CD8-positive, alpha-beta memory T cell (primary cell): ENCODE measurements at regions not wholly inside any gene's neighbourhood (a gene's known extent, or its start where the extent isn't known, plus 50 kb on each side); places are given as distances from the start of the nearest gene placed in this dataset.
"Not testable (repeated sequence)": the region's sequence is repeated elsewhere in the genome, so short reads cannot be mapped to it uniquely, and the experiment has no call there.

Experiments used
- CTCF ChIA-PET: fragments of 350-600 bp; sonication (Branson Sonifier 250); formaldehyde crosslinking; loops from one replicate; lab custom pipeline; 2021; ENCODE audit warnings: antibody characterized with exemption; lab: Charles Lee
- POLR2A ChIA-PET: fragments of 350-600 bp; sonication (Branson Sonifier 250); formaldehyde crosslinking; loops from one replicate; lab custom pipeline; 2021; ENCODE audit warnings: antibody characterized with exemption; lab: Charles Lee
- DNase-seq, 5 donors: peaks; one replicate each; pipeline versions ENCODE4 v3.0.0 to v3.0.0-alpha.2; 2020 to 2022; ENCODE audit warnings: mixed read lengths in 1 of 5
- H3K27ac ChIP-seq: one replicate; pipeline ENCODE4 v1.7.0; 2013; ENCODE audit warnings: low read depth, mild to moderate bottlenecking, low read length, moderate library complexity
- H3K27me3 ChIP-seq: 2 replicates; pipeline ENCODE4 v1.7.0; 2013; ENCODE audit warnings: low read length, mild to moderate bottlenecking; ENCODE audit not compliant: insufficient read depth, poor library complexity, severe bottlenecking
- H3K36me3 ChIP-seq: 2 replicates; pipeline ENCODE4 v1.7.0; 2013; ENCODE audit warnings: mild to moderate bottlenecking, low read length, moderate library complexity; ENCODE audit not compliant: insufficient read depth
- H3K4me1 ChIP-seq: 2 replicates; pipeline ENCODE4 v1.7.0; 2013; ENCODE audit warnings: mild to moderate bottlenecking, low read length, moderate library complexity; ENCODE audit not compliant: insufficient read depth
- H3K4me3 ChIP-seq: 2 replicates; pipeline ENCODE4 v1.7.0; 2013; ENCODE audit warnings: mild to moderate bottlenecking, low read length
- H3K9me3 ChIP-seq: 2 replicates; pipeline ENCODE4 v1.7.0; 2013; ENCODE audit warnings: mild to moderate bottlenecking, low read length
- H3K27ac Mint-ChIP-seq, 8 donors: one replicate each; pipeline ENCODE4 v1.8.0; 2020 to 2021; ENCODE audit warnings: mixed read lengths in 8 of 8, mild to moderate bottlenecking in 6 of 8, inconsistent platforms in 3 of 8, moderate library complexity in 3 of 8
- H3K27me3 Mint-ChIP-seq, 2 donors: one replicate each; pipeline ENCODE4 v1.8.0; 2020 to 2021; ENCODE audit warnings: mixed read lengths in 2 of 2, mild to moderate bottlenecking in 1 of 2, moderate library complexity in 1 of 2
- H3K36me3 Mint-ChIP-seq, 3 donors: one replicate each; pipeline ENCODE4 v1.8.0; 2020 to 2021; ENCODE audit warnings: mixed read lengths in 3 of 3, inconsistent platforms in 1 of 3, mild to moderate bottlenecking in 1 of 3
- H3K4me1 Mint-ChIP-seq, 3 donors: one replicate each; pipeline ENCODE4 v1.8.0; 2020 to 2021; ENCODE audit warnings: mixed read lengths in 3 of 3, inconsistent platforms in 1 of 3, mild to moderate bottlenecking in 1 of 3
- H3K4me3 Mint-ChIP-seq, 7 donors: one replicate each; pipeline ENCODE4 v1.8.0; 2020 to 2021; ENCODE audit warnings: mixed read lengths in 7 of 7, mild to moderate bottlenecking in 6 of 7, moderate library complexity in 4 of 7, inconsistent platforms in 2 of 7
- H3K9me3 Mint-ChIP-seq, 5 donors: one replicate each; pipeline ENCODE4 v1.8.0; 2020 to 2022; ENCODE audit warnings: mixed read lengths in 5 of 5, mild to moderate bottlenecking in 3 of 5, moderate library complexity in 2 of 5, inconsistent platforms in 1 of 5

- H3K36me3 ChIP-seq, H3K27me3 Mint-ChIP-seq, H3K27ac Mint-ChIP-seq, H3K4me3 Mint-ChIP-seq, H3K4me3 ChIP-seq, H3K4me1 ChIP-seq, POLR2A ChIA-PET, DNase-seq, CTCF ChIA-PET, H3K36me3 Mint-ChIP-seq, H3K9me3 ChIP-seq, H3K27ac ChIP-seq, H3K27me3 ChIP-seq, H3K4me1 Mint-ChIP-seq: not testable (repeated sequence)
- peaks cover 0 to 22% (median 3%) of the 10 kb centered on the region in 5 donors for H3K9me3 Mint-ChIP-seq
Observed at GRCh38 chr7:49507206-49507605, 266.2 kb upstream of the VWC2 start.

- H3K27me3 Mint-ChIP-seq: no peaks in the 10 kb centered on the region
- Histone ChIP-seq H3K9me3 (no peaks in the 10 kb centered on the region), H3K27ac (no peak overlapping the region), H3K4me1 (no peaks in the 10 kb centered on the region), H3K36me3 (no peaks in the 10 kb centered on the region), H3K27me3 (no peaks in the 10 kb centered on the region), H3K4me3 (no peak overlapping the region)
- no peaks in the 10 kb centered on the region for H3K4me1 Mint-ChIP-seq
- POLR2A ChIA-PET: no interaction called here
- peaks cover 2 to 11% (median 5%) of the 10 kb centered on the region in 5 donors for H3K9me3 Mint-ChIP-seq
- no peak overlapping the region for H3K4me3 Mint-ChIP-seq
- DNase-seq: no peak
- no peak overlapping the region for H3K27ac Mint-ChIP-seq
- CTCF ChIA-PET: no interaction called here
- H3K36me3 Mint-ChIP-seq: no peaks in the 10 kb centered on the region
Observed at GRCh38 chr7:49513911-49514310, 259.5 kb upstream of the VWC2 start.

- Histone ChIP-seq H3K27me3 (no peaks in the 10 kb centered on the region), H3K36me3 (no peaks in the 10 kb centered on the region), H3K27ac (no peak overlapping the region), H3K9me3 (no peaks in the 10 kb centered on the region), H3K4me1 (no peaks in the 10 kb centered on the region), H3K4me3 (no peak overlapping the region)
- H3K9me3 Mint-ChIP-seq: peaks cover 2 to 14% (median 12%) of the 10 kb centered on the region in 5 donors
- CTCF ChIA-PET: no interaction called here
- no peak overlapping the region for H3K27ac Mint-ChIP-seq
- no peak for DNase-seq
- H3K4me3 Mint-ChIP-seq: no peak overlapping the region
- POLR2A ChIA-PET: no interaction called here
- no peaks in the 10 kb centered on the region for H3K36me3 Mint-ChIP-seq
- H3K4me1 Mint-ChIP-seq: no peaks in the 10 kb centered on the region
- H3K27me3 Mint-ChIP-seq: no peaks in the 10 kb centered on the region
Observed at GRCh38 chr7:49520951-49521350, 252.5 kb upstream of the VWC2 start.

- no peaks in the 10 kb centered on the region for H3K4me1 ChIP-seq
- H3K27me3 Mint-ChIP-seq: no peaks in the 10 kb centered on the region
- no peak overlapping the region for H3K27ac ChIP-seq
- ChIA-PET CTCF (no interaction called here), POLR2A (no interaction called here)
- peaks cover 2 to 14% (median 12%) of the 10 kb centered on the region in 5 donors for H3K9me3 Mint-ChIP-seq
- no peaks in the 10 kb centered on the region for H3K27me3 ChIP-seq
- no peak overlapping the region for H3K4me3 ChIP-seq
- no peaks in the 10 kb centered on the region for H3K9me3 ChIP-seq
- H3K36me3 Mint-ChIP-seq: no peaks in the 10 kb centered on the region
- H3K4me1 Mint-ChIP-seq: no peaks in the 10 kb centered on the region
- no peak for DNase-seq
- no peak overlapping the region for H3K4me3 Mint-ChIP-seq
- H3K27ac Mint-ChIP-seq: no peak overlapping the region
- no peaks in the 10 kb centered on the region for H3K36me3 ChIP-seq
Observed at GRCh38 chr7:49522111-49522510, 251.3 kb upstream of the VWC2 start.

- Histone ChIP-seq H3K27ac (no peak overlapping the region), H3K36me3 (no peaks in the 10 kb centered on the region), H3K9me3 (no peaks in the 10 kb centered on the region), H3K27me3 (no peaks in the 10 kb centered on the region), H3K4me1 (no peaks in the 10 kb centered on the region), H3K4me3 (no peak overlapping the region)
- Mint-ChIP-seq H3K4me1 (no peaks in the 10 kb centered on the region), H3K4me3 (no peak overlapping the region), H3K27ac (no peak overlapping the region), H3K27me3 (no peaks in the 10 kb centered on the region), H3K9me3 (peaks cover 3 to 16% (median 12%) of the 10 kb centered on the region in 5 donors), H3K36me3 (no peaks in the 10 kb centered on the region)
- no peak for DNase-seq
- ChIA-PET CTCF (no interaction called here), POLR2A (no interaction called here)
Observed at GRCh38 chr7:49523870-49524269, 249.6 kb upstream of the VWC2 start.

- CTCF ChIA-PET: no interaction called here
- H3K4me1 Mint-ChIP-seq: no peaks in the 10 kb centered on the region
- peaks cover 4 to 13% (median 8%) of the 10 kb centered on the region in 5 donors for H3K9me3 Mint-ChIP-seq
- Histone ChIP-seq H3K4me1 (no peaks in the 10 kb centered on the region), H3K27me3 (no peaks in the 10 kb centered on the region), H3K36me3 (no peaks in the 10 kb centered on the region), H3K27ac (no peak overlapping the region), H3K9me3 (no peaks in the 10 kb centered on the region), H3K4me3 (no peak overlapping the region)
- no peak overlapping the region for H3K27ac Mint-ChIP-seq
- POLR2A ChIA-PET: no interaction called here
- DNase-seq: no peak
- no peak overlapping the region for H3K4me3 Mint-ChIP-seq
- no peaks in the 10 kb centered on the region for H3K27me3 Mint-ChIP-seq
- no peaks in the 10 kb centered on the region for H3K36me3 Mint-ChIP-seq
Observed at GRCh38 chr7:49527182-49527581, 246.3 kb upstream of the VWC2 start.

GRCh38 chr7:49530481-49530880 is 243.0 kb upstream of the VWC2 start:
- peaks cover 5 to 16% (median 16%) of the 10 kb centered on the region in 5 donors for H3K9me3 Mint-ChIP-seq
- no peak overlapping the region for H3K4me3 Mint-ChIP-seq
- POLR2A ChIA-PET: no interaction called here
- no peak overlapping the region for H3K27ac ChIP-seq
- no peaks in the 10 kb centered on the region for H3K27me3 Mint-ChIP-seq
- H3K9me3 ChIP-seq: no peaks in the 10 kb centered on the region
- no peak for DNase-seq
- no peaks in the 10 kb centered on the region for H3K36me3 Mint-ChIP-seq
- no peak overlapping the region for H3K27ac Mint-ChIP-seq
- H3K4me1 Mint-ChIP-seq: no peaks in the 10 kb centered on the region
- H3K36me3 ChIP-seq: no peaks in the 10 kb centered on the region
- no peaks in the 10 kb centered on the region for H3K27me3 ChIP-seq
- CTCF ChIA-PET: no interaction called here
- H3K4me1 ChIP-seq: no peaks in the 10 kb centered on the region
- H3K4me3 ChIP-seq: no peak overlapping the region

GRCh38 chr7:49563693-49564378 is 209.6 kb upstream of the VWC2 start:
- ChIA-PET CTCF (no interaction called here), POLR2A (no interaction called here)
- no peaks in the 10 kb centered on the region for H3K9me3 ChIP-seq
- H3K27ac ChIP-seq: no peak overlapping the region
- no peak overlapping the region for H3K4me3 ChIP-seq
- Mint-ChIP-seq H3K9me3 (peaks cover 4 to 40% (median 20%) of the 10 kb centered on the region in 5 donors), H3K27ac (no peak overlapping the region), H3K4me3 (no peak overlapping the region), H3K4me1 (no peaks in the 10 kb centered on the region), H3K27me3 (peaks cover 0 to 2% of the 10 kb centered on the region in 2 donors), H3K36me3 (no peaks in the 10 kb centered on the region)
- no peaks in the 10 kb centered on the region for H3K27me3 ChIP-seq
- H3K36me3 ChIP-seq: no peaks in the 10 kb centered on the region
- no peak for DNase-seq
- no peaks in the 10 kb centered on the region for H3K4me1 ChIP-seq
